Right cardiac atrium (tissue), 5 donors: ENCODE measurements at regions not wholly inside any gene's neighbourhood (a gene's known extent, or its start where the extent isn't known, plus 50 kb on each side); places are given as distances from the start of the nearest gene placed in this dataset.
A peak's percentile ranks its signal among the peaks of the same experiment; 100 is the strongest.

ENCODE experiments used
- ATAC-seq, 2 donors: fragments of 200-7000 bp; cut with Tn5 transposase; one replicate each; pipeline versions ENCODE4 v1.8.0 to v1.9.1; 2020; ENCODE audit warnings: moderate library complexity in 2 of 2, mild to moderate bottlenecking in 1 of 2
- DNase-seq, 3 donors: peaks; one replicate each; pipeline ENCODE4 v3.0.0-alpha.2; 2020
- H3K27ac ChIP-seq: one replicate; pipeline ENCODE4 v1.5.1; 2013; ENCODE audit warnings: mild to moderate bottlenecking, low read length, control low read depth, moderate library complexity
- H3K27me3 ChIP-seq: one replicate; pipeline ENCODE4 v1.6.1; 2013; ENCODE audit not compliant: control insufficient read depth, insufficient read depth
- H3K4me1 ChIP-seq: one replicate; pipeline ENCODE4 v1.6.1; 2013; ENCODE audit warnings: low read length; ENCODE audit not compliant: control insufficient read depth, insufficient read depth
- H3K4me3 ChIP-seq: one replicate; pipeline ENCODE4 v1.5.1; 2013; ENCODE audit warnings: low read length, control low read depth
- H3K9me3 ChIP-seq: one replicate; pipeline ENCODE4 v1.6.1; 2013; ENCODE audit warnings: low read length; ENCODE audit not compliant: control insufficient read depth
- WGBS: extraction: QIAGEN DNeasy Blood & Tissue Kit; methylation state at CpG from one replicate; pipeline ENCODE4 v1.1.7; 2013; 5-methylcytosine and 5-hydroxymethylcytosine counted together
- intact Hi-C, 4 donors: fragments of 100-400 bp; cut with DNase I; formaldehyde crosslinking; loops; one replicate each; pipeline versions ENCODE4 v1.11.0 to v1.14.0; 2022 to 2023
- donor health status: healthy with polysubstance abuse.
- donor health status: DM: no; HTN: yes; CAD: no.
- donor health status: DM: no; HTN: no; CAD: no.
- donor health status: DM: no; HTN: yes; CAD: no; lungs with severe emphysema.
- donor health status: DM: yes; HTN: yes; CAD: no.

GRCh38 chr6:18335948-18336347 is 51.2 kb upstream of the RNF144B start:
- ATAC-seq, result no peak
- intact Hi-C loops, result no loop called here
- DNase-seq, result no peak
- H3K9me3 ChIP-seq, result no peaks in the 10 kb centered on the region
- H3K4me3 ChIP-seq, result no peak overlapping the region
- 87% methylated on average over 1 of the region's 1 CpG for WGBS
- H3K27me3 ChIP-seq, result no peaks in the 10 kb centered on the region
- no peak overlapping the region for H3K27ac ChIP-seq
- H3K4me1 ChIP-seq, result no peaks in the 10 kb centered on the region

GRCh38 chr6:18334251-18334650 is 52.9 kb upstream of the RNF144B start:
- Histone ChIP-seq H3K9me3 (no peaks in the 10 kb centered on the region), H3K4me3 (no peak overlapping the region), H3K4me1 (no peaks in the 10 kb centered on the region), H3K27ac (no peak overlapping the region), H3K27me3 (no peaks in the 10 kb centered on the region)
- DNase-seq (no peak), ATAC-seq (no peak)
- WGBS, result 98% methylated on average over 2 of the region's 2 CpGs
- intact Hi-C loops, result no loop called here

- ATAC-seq (peak; percentile 35 to 50), DNase-seq (no peak)
- Histone ChIP-seq H3K4me1 (peaks cover 1% of the 10 kb centered on the region), H3K9me3 (no peaks in the 10 kb centered on the region), H3K4me3 (no peak overlapping the region), H3K27ac (no peak overlapping the region), H3K27me3 (no peaks in the 10 kb centered on the region)
- WGBS, result 76% methylated on average over 6 of the region's 6 CpGs
- intact Hi-C loops, result no loop called here
These were observed 56.5 kb upstream of the RNF144B start for GRCh38 chr6:18330548-18331081.

- no peak overlapping the region for H3K27ac ChIP-seq
- 72% methylated on average over 3 of the region's 3 CpGs for WGBS
- intact Hi-C loops, result loop anchor here in 1 of 4 donors (5.0 kb wide), 1 partner anchor 173 kb away; no protein-coding TSS in a partner anchor
These were observed 57.4 kb upstream of the RNF144B start for GRCh38 chr6:18329776-18330175.

GRCh38 chr6:18328540-18328939 is 58.6 kb upstream of the RNF144B start:
- 61% methylated on average over 3 of the region's 3 CpGs for WGBS
- H3K9me3 ChIP-seq, result no peaks in the 10 kb centered on the region

More at GRCh38 chr6:18329776-18330175, 57.4 kb upstream of the RNF144B start:
- no peak overlapping the region for H3K4me3 ChIP-seq
- DNase-seq, result no peak
- no peaks in the 10 kb centered on the region for H3K27me3 ChIP-seq
- peaks cover 2% of the 10 kb centered on the region for H3K4me1 ChIP-seq
- no peaks in the 10 kb centered on the region for H3K9me3 ChIP-seq
- ATAC-seq, result no peak

GRCh38 chr6:18328070-18328469 is 59.1 kb upstream of the RNF144B start:
- no peaks in the 10 kb centered on the region for H3K9me3 ChIP-seq
- whole genome bisulfite sequencing, result 75% methylated on average over 2 of the region's 2 CpGs
- DNase-seq (no peak), ATAC-seq (no peak)
- H3K4me1 ChIP-seq, result peaks cover 2% of the 10 kb centered on the region
- intact Hi-C loops, result loop anchor here in 1 of 4 donors (5.0 kb wide), 1 partner anchor 174 kb away; no protein-coding TSS in a partner anchor
- H3K27me3 ChIP-seq, result no peaks in the 10 kb centered on the region
- H3K4me3 ChIP-seq, result no peak overlapping the region
- H3K27ac ChIP-seq, result no peak overlapping the region

More at GRCh38 chr6:18328540-18328939, 58.6 kb upstream of the RNF144B start:
- H3K4me1 ChIP-seq, result peaks cover 2% of the 10 kb centered on the region
- no peak for ATAC-seq
- no peaks in the 10 kb centered on the region for H3K27me3 ChIP-seq
- DNase-seq, result no peak
- H3K27ac ChIP-seq, result no peak overlapping the region
- intact Hi-C loops, result loop anchor here in 1 of 4 donors (5.0 kb wide), 1 partner anchor 174 kb away; no protein-coding TSS in a partner anchor
- no peak overlapping the region for H3K4me3 ChIP-seq

GRCh38 chr6:18327626-18328025 is 59.5 kb upstream of the RNF144B start:
- 79% methylated on average over 5 of the region's 5 CpGs for WGBS
- DNase-seq (peak; percentile 17 to 78 (median 62)), ATAC-seq (no peak)
- H3K27ac ChIP-seq, result no peak overlapping the region
- H3K4me3 ChIP-seq, result no peak overlapping the region
- H3K27me3 ChIP-seq, result no peaks in the 10 kb centered on the region
- peaks cover 2% of the 10 kb centered on the region for H3K4me1 ChIP-seq
- intact Hi-C loops, result loop anchor here in 1 of 4 donors (5.0 kb wide), 1 partner anchor 175 kb away; no protein-coding TSS in a partner anchor
- no peaks in the 10 kb centered on the region for H3K9me3 ChIP-seq

GRCh38 chr6:18326980-18327379 is 60.2 kb upstream of the RNF144B start:
- WGBS, result 75% methylated on average over 6 of the region's 6 CpGs

GRCh38 chr6:18326001-18326400 is 61.1 kb upstream of the RNF144B start:
- Histone ChIP-seq H3K4me1 (peaks cover 2% of the 10 kb centered on the region), H3K27ac (no peak overlapping the region), H3K9me3 (no peaks in the 10 kb centered on the region), H3K27me3 (no peaks in the 10 kb centered on the region), H3K4me3 (no peak overlapping the region)
- ATAC-seq, result no peak
- 77% methylated on average over 2 of the region's 2 CpGs for WGBS
- intact Hi-C loops, result loop anchor here in 1 of 4 donors (5.0 kb wide), 1 partner anchor 176 kb away; no protein-coding TSS in a partner anchor
- DNase-seq, result no peak

More at GRCh38 chr6:18326980-18327379, 60.2 kb upstream of the RNF144B start:
- no peak for ATAC-seq
- Histone ChIP-seq H3K4me3 (no peak overlapping the region), H3K9me3 (no peaks in the 10 kb centered on the region), H3K27me3 (no peaks in the 10 kb centered on the region), H3K4me1 (peaks cover 2% of the 10 kb centered on the region), H3K27ac (no peak overlapping the region)
- intact Hi-C loops, result loop anchor here in 1 of 4 donors (5.0 kb wide), 1 partner anchor 175 kb away; no protein-coding TSS in a partner anchor
- no peak for DNase-seq

GRCh38 chr6:18324706-18325042 is 60.3 kb upstream of the DEK start:
- H3K27ac ChIP-seq, result no peak overlapping the region
- ATAC-seq (no peak), DNase-seq (no peak)
- no peak overlapping the region for H3K4me3 ChIP-seq
- peaks cover 2% of the 10 kb centered on the region for H3K4me1 ChIP-seq
- H3K27me3 ChIP-seq, result no peaks in the 10 kb centered on the region
- H3K9me3 ChIP-seq, result no peaks in the 10 kb centered on the region
- WGBS, result 49% methylated on average over 4 of the region's 4 CpGs
- intact Hi-C loops, result loop anchor here in 3 of 4 donors (2.0 to 5.0 kb wide), 3 partner anchors 178 to 180 kb away; no protein-coding TSS in a partner anchor

GRCh38 chr6:18323935-18324705 is 59.8 kb upstream of the DEK start:
- no peak overlapping the region for H3K27ac ChIP-seq
- H3K4me3 ChIP-seq, result no peak overlapping the region
- peak; percentile 64 to 80 for ATAC-seq
- DNase-seq, result no peak
- no peaks in the 10 kb centered on the region for H3K9me3 ChIP-seq
- 30% methylated on average over 8 of the region's 8 CpGs for WGBS
- no peaks in the 10 kb centered on the region for H3K27me3 ChIP-seq
- H3K4me1 ChIP-seq, result peaks cover 2% of the 10 kb centered on the region
- intact Hi-C loops, result loop anchor here in 3 of 4 donors (2.0 kb wide), 2 partner anchors 179 to 181 kb away; no protein-coding TSS in a partner anchor
